ENCODE measurements at regions not wholly inside any gene's neighbourhood (a gene's known extent, or its start where the extent isn't known, plus 50 kb on each side); places are given as distances from the start of the nearest gene placed in this dataset.

DNA sequence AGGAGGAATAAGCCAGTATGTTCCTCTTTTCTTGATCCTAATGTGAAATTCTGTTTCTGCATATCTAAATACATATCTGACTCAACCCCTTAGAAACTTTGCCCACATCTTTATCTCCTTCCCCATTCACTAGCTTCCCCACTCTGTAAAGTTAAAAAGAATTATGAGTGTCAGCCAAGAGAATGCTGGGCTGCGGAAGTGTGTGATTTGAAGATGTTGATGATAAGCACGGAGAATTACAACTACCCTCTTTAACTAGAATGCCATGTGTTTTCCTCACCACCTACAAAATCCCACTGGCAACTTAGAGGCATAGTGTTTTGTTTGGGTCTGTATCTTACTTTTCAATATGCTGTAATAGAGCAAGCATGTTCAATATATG, 490.4 kb upstream of the FANCL start:
- H3K9me3 ChIP-seq = no peaks in the 10 kb centered on the region
- no peak overlapping the region for H3K27ac ChIP-seq
- no peak for DNase-seq (ENCODE audit: low spot score in 2 of 2)
- H3K4me1 ChIP-seq = no peaks in the 10 kb centered on the region
- intact Hi-C loops (cut with DNase I; ENCODE audit: low total_unique reads) = no loop called here
- no peak overlapping the region for H3K4me3 ChIP-seq
- no peaks in the 10 kb centered on the region for H3K36me3 ChIP-seq
- H3K27me3 ChIP-seq = no peaks in the 10 kb centered on the region
- TF ChIP-seq, protein P1, sequence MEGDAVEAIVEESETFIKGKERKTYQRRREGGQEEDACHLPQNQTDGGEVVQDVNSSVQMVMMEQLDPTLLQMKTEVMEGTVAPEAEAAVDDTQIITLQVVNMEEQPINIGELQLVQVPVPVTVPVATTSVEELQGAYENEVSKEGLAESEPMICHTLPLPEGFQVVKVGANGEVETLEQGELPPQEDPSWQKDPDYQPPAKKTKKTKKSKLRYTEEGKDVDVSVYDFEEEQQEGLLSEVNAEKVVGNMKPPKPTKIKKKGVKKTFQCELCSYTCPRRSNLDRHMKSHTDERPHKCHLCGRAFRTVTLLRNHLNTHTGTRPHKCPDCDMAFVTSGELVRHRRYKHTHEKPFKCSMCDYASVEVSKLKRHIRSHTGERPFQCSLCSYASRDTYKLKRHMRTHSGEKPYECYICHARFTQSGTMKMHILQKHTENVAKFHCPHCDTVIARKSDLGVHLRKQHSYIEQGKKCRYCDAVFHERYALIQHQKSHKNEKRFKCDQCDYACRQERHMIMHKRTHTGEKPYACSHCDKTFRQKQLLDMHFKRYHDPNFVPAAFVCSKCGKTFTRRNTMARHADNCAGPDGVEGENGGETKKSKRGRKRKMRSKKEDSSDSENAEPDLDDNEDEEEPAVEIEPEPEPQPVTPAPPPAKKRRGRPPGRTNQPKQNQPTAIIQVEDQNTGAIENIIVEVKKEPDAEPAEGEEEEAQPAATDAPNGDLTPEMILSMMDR (IDR thresholded peaks at IDR 0.05) = no peak
- TF ChIP-seq POLR2AphosphoS5 (IDR thresholded peaks at IDR 0.05) (no peak), POLR2A (IDR thresholded peaks at IDR 0.05) (no peak)

- H3K27me3 ChIP-seq = no peaks in the 10 kb centered on the region
- no peaks in the 10 kb centered on the region for H3K4me1 ChIP-seq
- intact Hi-C loops (cut with DNase I; ENCODE audit: low total_unique reads) = no loop called here
- TF ChIP-seq POLR2A (IDR thresholded peaks at IDR 0.05) (no peak), POLR2AphosphoS5 (IDR thresholded peaks at IDR 0.05) (no peak)
- TF ChIP-seq, protein P1 (IDR thresholded peaks at IDR 0.05) = no peak
- H3K9me3 ChIP-seq = no peaks in the 10 kb centered on the region
- no peak overlapping the region for H3K4me3 ChIP-seq
- no peak for DNase-seq (ENCODE audit: low spot score in 2 of 2)
- H3K27ac ChIP-seq = no peak overlapping the region
- no peaks in the 10 kb centered on the region for H3K36me3 ChIP-seq
Measured at GRCh38 chr2:58730764-58731487, 489.8 kb upstream of the FANCL start.

GRCh38 chr2:58727981-58728656, 487.0 kb upstream of the FANCL start:
- no peaks in the 10 kb centered on the region for H3K36me3 ChIP-seq
- H3K27me3 ChIP-seq = no peaks in the 10 kb centered on the region
- no peak overlapping the region for H3K4me3 ChIP-seq
- H3K27ac ChIP-seq = no peak overlapping the region
- TF ChIP-seq POLR2AphosphoS5 (IDR thresholded peaks at IDR 0.05) (no peak), POLR2A (IDR thresholded peaks at IDR 0.05) (no peak)
- TF ChIP-seq, protein P1 (IDR thresholded peaks at IDR 0.05) = no peak
- intact Hi-C loops (cut with DNase I; ENCODE audit: low total_unique reads) = no loop called here
- H3K4me1 ChIP-seq = no peaks in the 10 kb centered on the region
- no peaks in the 10 kb centered on the region for H3K9me3 ChIP-seq
- no peak for DNase-seq (ENCODE audit: low spot score in 2 of 2)

DNA sequence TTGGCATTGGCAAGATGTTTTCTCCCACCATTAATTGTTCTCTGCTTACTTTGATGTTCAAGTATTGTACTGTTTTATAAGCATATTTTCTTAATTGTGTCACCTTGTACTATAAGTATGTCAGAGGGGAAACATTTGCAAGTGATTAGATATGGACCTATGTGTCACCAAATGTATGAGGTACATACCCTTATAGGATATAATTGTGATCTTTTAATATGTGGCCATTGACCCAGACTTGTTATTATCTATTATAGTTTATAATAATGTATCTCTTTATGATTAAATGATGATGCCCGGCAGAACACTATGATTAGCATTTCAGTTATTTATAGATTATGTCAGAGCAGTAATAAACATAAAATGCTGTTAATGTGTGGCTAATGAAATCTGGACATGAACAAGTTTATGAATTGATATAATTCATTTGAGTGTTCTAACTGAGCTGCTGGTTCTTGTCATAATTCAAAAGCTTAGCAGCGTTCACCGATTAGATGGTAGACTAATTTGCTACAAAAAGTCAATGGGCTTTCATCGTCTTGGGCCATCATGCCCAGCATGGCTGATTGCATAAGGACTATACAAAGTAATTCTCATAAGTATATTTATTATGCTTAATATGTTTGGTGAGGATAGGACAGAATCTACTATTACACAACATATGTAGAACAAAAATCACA, 480.9 kb upstream of the FANCL start:
- intact Hi-C loops (cut with DNase I; ENCODE audit: low total_unique reads) = no loop called here
- H3K4me1 ChIP-seq = no peaks in the 10 kb centered on the region
- no peak overlapping the region for H3K4me3 ChIP-seq
- H3K27ac ChIP-seq = no peak overlapping the region
- DNase-seq (ENCODE audit: low spot score in 2 of 2) = no peak
- no peaks in the 10 kb centered on the region for H3K36me3 ChIP-seq
- H3K9me3 ChIP-seq = no peaks in the 10 kb centered on the region
- H3K27me3 ChIP-seq = no peaks in the 10 kb centered on the region
- TF ChIP-seq, protein P1 (IDR thresholded peaks at IDR 0.05) = no peak
- no peak for TF ChIP-seq POLR2A (IDR thresholded peaks at IDR 0.05)
- TF ChIP-seq POLR2AphosphoS5 (IDR thresholded peaks at IDR 0.05) = no peak
